CD4-positive, alpha-beta T cell treated with Interleukin-4 for 4 hours (primary cell): ENCODE measurements at regions not wholly inside any gene's neighbourhood (a gene's known extent, or its start where the extent isn't known, plus 50 kb on each side); places are given as distances from the start of the nearest gene placed in this dataset.

Experiments used
- DNase-seq: peaks from one replicate; pipeline ENCODE4 v3.0.0-alpha.2; 2020

DNA sequence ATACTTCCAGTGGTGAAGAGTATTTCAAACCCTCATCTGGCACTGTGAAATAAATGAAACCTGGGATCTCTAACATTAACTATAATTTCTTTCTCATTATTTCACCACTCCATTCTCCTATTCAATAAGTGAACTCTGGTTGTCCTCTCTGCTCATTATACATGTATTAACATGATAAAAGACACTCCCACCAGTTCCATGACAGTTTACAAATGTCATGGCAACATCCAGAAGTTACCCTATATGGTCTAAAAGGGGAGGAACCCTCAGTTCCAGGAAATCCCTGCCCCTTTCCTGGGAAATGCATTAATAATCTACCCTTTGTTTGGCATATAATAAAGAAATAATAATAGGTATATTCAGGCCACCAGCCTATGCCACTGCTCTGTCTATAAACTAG is 62.7 kb upstream of the BRINP3 start:
- no peak for DNase-seq

DNA sequence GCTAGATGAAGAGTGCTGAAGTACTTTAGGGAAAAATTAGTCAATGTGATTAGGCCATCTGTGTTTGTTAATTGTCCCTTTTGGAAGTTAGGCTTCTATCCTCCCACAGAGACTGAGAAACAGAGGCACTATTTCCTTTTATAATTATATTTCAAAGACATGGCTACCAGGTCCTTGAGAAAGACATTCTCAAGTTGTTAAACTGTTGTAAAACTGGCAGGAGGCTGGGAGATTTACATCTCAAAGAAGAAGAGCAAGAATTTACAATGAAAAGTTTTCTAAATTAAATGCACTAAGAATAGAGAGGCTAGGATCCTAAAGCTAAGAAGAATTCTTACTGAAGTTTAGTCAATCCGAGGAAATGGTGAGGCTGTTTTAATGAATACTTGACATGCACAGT is 74.0 kb upstream of the BRINP3 start:
- DNase-seq: no peak

DNA sequence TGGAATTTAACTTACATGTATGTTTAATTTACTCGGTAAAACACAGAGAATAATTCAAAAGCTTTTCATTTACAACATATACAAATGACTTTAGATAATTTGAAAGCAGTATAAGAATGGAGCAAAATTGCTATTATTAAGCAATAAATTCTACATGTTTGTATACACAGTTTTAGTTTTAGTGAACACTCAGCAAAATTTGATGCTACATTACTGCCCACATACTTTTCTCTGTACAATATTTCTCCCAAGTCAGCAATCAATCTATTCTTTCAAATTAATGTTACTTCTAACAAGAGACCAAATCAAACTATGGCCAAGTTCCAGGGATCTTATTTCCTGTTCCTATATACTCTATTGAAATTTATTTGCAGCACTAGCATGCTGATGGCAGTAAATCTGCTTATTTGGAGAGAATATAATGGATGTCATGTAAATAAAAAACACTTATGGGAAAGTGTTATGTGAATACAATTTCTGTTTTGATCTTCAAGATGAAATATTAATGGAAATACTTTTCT is 82.6 kb upstream of the BRINP3 start:
- no peak for DNase-seq

DNA sequence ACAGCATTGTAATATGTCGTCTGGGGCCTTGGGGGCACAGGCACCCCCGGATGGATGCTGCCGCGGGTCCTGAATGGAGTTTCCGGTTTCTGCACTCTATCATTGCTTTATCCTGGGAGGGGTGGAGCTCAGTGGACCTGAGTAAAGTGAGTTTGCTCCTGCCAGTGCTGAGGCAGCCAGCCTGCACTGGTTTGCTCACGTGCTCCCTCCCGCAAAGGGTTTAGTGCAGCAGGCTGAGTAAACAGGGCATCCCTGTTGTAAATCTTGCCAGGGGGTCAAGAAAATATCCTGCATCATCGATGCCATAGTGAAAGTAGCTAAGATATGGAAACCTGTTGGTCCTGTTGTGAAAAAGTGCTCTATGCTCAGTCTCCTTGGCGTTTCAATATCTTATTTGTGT is 85.6 kb upstream of the BRINP3 start:
- DNase-seq: no peak

DNA sequence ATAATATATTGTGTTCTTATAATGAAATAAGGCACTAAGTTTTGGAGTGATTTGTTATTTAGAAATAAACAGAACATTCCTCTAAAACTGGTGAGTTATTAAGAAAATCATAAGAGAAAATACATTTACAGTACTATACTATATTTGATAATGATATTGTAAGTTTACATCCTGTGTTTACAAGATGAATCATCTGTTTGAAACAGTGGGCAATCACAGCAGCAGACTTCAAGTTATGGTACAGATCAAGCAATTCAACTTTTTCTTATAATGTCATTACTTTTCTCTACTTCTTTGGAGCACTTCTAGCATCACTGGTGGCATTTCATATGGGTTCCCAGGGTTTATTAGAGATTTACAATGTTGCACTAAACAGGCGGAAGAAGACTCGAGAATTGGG is 86.5 kb upstream of the BRINP3 start:
- no peak for DNase-seq

DNA sequence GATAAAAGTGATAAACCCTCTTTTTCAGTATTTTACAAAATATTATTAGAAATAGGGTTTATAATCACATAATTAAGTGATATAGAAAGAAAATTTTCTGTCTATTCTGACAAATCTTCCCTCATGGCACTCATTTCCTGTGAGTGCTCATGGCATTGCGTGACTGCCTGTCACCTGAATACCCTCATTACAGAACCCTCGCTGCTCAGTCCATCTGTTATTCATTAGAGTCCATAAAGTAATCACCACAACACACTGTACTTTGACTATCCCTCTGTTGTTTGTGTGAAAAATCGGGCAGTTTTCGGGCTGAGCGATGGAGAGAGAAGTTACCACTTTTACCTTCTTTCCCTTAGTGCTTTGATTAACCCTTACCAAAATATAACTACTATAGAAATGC is 100.4 kb upstream of the BRINP3 start:
- no peak for DNase-seq

DNA sequence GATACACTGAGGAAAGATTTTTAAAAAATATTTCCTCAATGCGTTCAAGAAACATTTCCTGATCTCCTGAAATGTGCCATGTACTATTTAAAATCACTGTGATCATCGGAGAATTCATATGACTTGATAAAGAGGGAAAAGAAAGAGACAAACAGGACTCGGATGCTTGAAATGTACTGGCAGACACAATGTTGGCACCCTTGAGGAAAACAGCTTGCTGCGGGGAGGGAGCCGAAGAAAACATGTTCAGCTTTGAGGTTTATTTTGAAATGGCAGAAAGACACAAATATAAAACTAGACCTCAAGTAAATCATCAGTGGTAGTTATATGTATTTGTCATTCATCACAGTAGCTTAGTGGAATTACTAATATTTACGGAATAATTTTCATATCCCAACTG is 100.9 kb upstream of the BRINP3 start:
- DNase-seq: no peak

DNA sequence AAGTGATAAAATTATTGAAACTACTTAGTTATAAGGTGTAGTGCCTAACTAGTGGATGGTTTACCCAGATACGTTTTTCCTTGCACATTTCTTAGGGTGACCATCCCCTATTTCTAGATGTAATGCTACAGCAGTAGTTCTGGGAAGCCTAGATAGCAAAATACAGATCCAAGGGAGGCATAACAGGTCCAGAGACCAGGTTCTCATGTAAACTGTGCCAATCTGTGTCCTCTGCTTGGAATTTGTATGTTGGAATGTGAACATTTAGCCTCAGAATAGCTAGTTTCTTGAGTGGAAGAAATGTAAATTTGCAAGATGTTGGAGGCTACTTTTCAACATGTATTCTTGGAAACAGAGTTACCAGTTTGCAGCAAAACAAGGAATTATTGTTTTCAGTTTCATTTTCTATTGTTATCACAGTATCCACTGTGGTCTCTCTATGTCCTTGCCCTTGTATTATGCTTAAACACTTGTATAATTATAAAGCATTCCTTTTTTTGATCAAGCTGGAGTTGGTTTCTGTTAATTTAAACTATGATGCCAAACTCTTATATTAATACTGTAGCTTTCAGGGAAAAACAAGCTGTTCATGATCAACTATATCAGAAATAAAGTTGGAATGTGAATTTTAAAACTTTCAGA is 102.0 kb upstream of the BRINP3 start:
- no peak for DNase-seq

DNA sequence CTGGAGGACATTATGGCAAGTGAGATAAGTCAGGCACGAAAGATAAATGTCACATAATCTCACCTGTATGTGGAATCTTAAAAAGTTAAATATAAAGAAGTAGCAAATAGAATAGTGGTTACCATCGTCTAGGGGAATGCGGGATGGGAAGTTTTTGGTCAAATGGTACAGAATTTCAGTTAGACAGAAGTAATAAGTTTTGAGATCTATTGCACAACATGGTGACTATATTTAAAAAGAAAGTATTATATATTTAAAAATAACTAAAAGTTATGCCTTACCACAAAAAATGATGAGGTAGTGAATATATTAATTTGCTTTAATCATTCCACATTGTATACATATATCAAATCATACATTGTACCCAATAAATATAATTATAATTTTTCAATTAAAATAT is 106.2 kb upstream of the BRINP3 start:
- DNase-seq: no peak

DNA sequence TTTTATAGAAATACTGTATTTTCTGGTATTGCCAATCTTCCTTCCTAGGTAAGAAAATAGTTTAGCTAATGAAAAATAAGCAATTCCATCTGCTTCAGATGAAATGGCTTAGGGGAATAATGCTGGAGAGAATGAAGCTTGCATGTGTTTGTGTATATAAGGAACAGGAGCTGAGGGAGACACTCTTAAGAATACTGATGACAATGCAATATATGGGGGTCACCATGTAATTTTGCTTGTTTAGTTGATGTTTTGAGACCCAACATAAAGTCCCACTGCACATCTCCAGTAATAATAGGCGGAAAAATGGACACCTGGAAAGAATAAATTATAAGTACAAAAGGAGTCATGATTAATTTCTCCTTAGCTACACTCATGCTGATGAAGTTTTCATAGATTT is 110.8 kb upstream of the BRINP3 start:
- DNase-seq: no peak

DNA sequence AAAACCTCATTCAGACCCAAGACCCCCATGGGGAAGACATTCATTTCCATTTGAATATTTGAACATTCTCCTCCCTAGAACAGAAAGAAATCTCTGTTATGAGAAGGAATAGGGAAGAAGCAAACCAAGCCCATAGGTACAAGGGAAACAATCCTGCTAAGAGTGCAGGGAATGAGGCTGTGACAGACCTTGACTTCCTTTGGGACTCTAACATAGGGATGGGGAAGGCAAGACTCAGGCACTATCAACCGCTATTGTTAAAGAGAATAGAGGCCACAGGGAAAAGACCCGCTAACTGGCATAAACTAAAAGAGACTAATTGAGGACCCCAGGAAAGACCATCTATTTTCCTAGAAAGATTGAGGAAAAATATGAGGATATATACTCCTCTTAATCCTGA is 117.8 kb upstream of the BRINP3 start:
- DNase-seq: no peak

DNA sequence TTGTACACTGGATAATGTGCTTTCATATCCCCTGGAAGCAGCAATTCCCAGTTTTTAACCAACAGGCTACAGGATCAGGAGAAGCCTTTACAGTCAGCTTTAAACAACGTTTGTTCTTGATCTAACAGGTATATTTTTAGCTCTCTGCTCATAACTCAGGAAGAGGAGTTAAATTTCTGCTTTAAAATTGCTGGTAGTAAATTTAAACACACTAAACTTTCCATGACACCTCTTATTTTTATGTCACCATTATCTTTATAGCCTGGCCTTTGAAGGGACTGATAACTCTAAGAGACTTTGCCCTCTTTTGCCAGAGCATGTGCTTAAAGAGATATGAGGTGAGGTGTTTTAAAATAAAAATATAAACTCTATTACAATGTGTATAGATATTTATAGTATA is 119.6 kb upstream of the BRINP3 start:
- DNase-seq: no peak

DNA sequence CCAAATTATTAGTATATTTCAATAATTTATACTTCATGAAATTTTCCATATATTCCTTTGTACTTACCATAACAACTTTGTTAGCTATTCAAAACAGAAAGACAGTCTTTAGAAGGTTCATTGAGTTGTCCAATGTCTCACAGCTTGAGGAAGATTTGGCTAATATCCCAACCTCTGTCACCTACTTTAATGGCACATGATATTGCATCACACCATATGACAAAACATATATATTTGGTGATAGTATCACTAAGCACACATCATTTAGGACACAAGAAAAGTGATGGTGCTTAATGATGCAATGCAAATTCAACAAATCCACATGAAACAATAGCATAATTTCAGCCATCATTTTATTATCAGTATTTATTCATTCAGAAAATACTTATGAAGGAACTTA is 122.0 kb upstream of the BRINP3 start:
- DNase-seq: no peak

DNA sequence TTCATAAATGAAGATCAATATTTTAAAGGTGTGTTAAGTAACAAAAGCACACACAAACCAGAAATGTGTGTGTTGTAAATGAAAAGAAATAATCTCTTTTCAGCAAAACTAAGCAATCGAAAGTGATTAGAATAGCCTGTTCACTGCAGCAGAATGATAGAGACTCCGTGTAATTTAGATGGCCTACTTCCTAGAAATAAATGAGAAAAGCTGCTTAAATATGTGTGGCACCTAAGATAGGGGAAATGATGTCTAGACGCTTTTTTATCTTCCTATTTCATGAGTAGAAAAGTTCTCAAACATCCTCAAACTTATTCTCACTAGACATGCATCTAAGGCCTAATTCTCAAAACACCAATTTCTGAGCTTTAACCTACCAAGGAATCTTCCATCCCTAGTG is 124.7 kb upstream of the BRINP3 start:
- DNase-seq: no peak

DNA sequence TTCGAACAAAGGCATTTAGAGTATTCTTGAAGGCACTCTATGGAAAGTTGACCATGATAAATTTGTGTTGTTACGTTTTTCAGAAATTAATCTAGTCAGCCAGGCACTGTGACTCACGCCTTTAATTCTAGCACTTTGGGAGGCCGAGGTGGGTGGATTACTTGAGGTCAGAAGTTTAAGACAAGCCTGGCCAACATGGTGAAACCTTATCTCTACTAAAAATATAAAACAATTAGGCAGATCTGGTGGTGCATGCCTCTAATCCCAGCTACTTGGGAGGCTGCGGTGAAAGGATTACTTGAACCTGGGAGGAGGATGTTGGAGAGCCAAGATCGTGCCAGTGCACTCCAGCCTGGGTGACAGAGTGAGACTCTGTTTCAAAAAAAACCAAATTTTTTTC is 130.6 kb upstream of the BRINP3 start:
- no peak for DNase-seq

DNA sequence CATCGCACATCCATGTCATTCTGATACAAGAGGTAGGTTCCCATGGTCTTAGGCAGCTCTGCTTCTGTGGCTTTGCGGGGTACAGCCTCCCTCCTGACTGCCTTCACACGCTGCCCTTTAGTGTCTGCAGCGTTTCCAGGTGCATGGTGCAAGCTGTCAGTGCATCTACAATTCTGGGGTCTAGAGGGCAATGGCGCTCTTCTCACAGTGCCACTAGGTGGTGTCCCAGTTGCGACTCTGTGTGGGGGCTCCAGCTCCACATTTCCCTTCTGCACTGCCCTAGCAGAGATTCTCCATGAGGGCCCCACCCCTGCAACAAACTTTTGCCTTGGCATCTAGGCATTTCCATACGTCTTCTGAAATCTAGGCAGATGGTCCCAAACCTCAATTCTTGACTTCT is 138.2 kb upstream of the BRINP3 start:
- no peak for DNase-seq

DNA sequence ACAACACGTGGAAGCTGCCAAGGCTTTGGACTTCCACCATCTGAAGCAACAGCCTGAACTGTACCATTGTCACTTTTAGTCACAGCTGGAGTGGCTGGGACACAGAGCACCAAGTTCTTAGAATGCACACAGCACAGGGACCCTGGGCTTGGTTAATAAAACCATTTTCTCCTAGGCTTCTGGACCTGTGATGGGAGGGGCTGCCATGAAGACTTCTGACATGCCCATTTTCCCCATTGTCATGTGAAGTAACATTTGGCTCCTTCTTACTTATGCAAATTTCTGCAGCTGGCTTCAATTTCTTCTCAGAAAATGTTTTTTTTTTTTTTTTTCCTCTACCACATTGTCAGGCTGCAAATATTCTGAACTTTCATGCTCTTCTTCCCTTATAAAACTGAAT is 138.6 kb upstream of the BRINP3 start:
- DNase-seq: no peak

DNA sequence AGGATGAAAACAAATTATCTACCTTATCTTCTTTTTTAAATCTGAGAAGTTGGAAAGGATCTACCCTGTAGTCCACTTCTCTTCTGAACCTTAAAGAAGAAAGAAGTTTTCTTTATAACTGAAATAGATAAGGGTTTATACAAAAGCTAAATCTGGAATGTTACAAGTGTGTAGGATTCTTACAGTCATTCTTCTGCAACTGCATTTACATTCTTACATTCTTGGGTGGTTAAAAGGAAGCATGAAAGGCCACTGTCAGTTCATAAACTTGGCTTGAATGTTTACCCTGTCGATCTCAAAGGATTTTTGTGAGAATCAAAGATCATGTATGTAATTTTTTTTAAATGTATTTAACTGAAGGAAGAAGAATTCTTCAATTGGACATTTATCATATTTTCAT is 142.1 kb upstream of the BRINP3 start:
- DNase-seq: no peak

DNA sequence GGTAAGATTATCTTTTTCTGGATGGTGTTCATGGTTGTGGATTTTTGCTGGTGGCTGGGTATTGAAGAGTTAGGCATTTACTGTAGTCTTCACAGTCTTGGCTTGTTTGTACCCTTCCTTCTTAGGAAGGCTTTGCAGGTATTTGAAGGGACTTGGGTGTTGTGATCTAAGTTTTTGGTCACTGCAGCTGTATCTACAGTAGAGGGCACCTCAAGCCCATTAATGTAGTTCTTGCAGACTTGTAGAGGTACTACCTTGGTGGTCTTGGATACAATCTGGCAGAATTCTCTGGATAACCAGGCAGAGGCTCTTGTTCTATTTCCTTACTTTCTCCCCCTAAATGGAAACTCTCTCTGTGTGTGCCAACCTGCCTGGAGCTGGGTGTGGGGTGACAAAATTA is 155.8 kb upstream of the BRINP3 start:
- no peak for DNase-seq

DNA sequence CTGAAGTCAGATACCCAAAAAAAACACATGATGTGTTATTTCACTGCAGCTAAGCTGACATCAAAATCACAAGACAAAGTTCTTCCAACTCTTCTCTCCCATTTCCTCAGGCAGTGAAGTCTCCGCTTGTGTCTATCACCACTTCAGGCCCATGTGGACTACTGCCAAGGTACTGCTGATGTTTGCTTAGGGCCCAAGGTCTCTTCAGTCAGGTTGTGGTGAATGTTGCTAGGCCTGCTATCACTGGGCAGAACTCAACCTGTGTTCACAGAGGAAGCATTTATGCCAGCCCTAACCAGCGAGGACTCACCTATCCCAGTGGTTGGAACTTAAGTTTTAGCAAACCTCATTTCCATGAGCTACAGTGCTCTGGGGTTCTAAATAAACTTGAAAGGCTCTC is 156.5 kb upstream of the BRINP3 start:
- DNase-seq: no peak

DNA sequence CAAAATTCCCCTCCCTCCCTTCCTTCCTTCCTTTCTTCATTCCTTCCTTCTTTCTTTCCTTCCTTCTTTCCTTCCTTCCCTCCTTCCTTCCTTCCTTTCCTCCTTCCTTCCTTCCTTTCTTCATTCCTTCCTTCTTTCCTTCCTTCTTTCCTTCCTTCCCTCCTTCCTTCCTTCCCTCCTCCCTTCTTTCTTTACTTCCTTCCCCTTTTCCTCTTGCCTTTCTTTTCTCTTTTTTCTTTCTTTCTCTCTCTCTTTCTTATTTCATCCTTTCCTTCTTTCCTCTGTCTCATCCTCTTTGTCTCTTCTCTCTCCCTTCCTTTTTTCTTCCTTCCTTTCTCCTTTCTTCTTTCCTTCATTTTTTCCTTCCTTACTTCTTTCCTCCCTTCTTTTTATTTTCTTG is 171.9 kb upstream of the BRINP3 start:
- DNase-seq: no peak

DNA sequence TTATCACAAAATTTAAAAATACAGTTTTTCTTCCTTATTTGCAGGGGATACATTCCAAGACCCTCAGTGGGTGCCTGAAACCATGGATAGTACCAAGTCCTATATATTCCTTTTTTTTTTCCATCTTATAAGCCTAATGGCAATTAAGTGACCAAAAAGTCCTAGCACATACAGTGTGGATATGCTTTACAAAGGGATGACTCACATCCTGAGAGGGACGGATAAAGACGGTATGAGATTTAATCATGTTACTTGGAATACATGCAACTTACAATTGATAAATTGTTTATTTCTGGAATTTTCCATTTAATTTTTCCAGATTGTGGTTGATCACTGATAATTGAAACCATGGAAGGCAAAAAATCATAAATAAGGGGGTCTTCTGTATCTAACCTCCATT is 181.2 kb upstream of the BRINP3 start:
- DNase-seq: no peak

DNA sequence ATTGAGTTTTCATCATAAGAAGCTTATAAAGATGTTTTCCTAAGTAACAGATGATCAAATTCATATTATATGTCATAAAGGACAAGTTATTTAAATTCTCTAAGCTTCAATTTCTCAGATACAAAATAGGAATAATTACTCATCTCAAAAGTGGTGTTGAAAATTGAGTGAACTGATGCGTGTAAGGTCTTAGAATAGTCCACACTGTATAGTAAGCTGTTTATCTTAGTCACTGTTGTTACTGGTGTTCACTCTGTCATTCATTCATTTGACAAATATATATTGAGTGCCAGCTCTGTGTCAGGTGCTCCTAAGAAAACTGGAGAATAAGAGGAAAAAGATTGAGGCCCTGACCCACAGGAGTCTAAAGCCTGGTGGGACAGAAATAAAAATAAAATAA is 186.3 kb upstream of the BRINP3 start:
- DNase-seq: no peak

DNA sequence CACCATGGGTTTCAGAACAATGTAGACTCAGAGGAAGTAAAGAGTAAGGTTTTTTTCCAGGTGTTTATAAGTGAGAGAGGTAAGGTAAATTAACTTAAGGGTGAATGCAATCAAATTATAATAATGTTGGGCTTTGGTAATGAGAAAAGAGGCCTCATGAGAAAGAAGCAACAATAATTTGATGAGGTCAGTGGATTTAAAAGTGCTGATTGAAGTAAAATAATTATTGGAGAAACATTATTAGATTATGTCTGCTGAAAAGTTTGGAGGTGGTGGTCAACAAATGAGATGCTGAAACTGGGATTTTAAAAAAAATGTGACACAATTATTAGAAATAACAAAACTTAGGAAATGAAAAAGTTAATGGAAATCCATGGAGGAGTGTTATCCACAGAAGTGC is 187.4 kb upstream of the BRINP3 start:
- no peak for DNase-seq

DNA sequence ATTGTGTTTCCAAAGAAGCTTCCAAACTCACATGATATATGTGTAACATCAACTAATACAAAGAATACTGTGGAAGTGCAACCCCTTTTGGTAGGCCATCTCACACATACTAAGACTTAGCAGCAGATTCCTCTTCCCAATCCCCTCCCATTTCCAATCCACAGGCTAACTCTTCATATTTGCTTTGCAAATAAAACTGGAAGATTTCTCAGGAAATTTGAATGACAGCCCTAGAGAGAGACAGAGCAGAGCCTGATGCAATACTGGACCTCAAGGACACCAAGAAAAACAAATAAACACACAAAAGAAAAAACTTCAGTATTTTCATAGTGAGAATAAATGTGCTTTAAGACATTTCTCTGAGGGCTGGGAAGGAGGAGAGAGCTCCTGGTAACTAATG is 190.2 kb upstream of the BRINP3 start:
- no peak for DNase-seq

DNA sequence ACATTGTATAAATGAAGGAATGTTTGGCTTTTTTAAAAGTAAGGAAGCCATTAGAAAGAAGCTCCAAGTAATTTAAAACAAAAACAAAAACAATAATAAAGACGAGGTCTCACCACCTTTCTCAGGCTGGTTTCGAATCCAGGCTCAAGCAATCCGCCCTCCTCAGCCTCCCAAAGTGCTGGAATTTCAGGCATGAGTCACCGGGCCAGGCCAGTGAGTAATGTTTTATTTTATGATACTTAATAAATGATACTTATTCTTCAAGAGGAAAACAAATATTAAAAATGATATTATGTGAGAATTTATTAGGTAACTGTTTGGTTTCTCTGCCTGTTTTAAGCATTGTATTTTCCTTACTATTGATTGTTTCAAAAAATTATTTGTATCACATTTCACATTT is 201.4 kb upstream of the BRINP3 start:
- DNase-seq: no peak
